SK-N-SH (cell line): ENCODE measurements at regions not wholly inside any gene's neighbourhood (a gene's known extent, or its start where the extent isn't known, plus 50 kb on each side); places are given as distances from the start of the nearest gene placed in this dataset.

Experiments used
- EZH2phosphoT487 ChIP-seq: fragments of 200-600 bp; sonication (generic); IDR thresholded peaks from 2 replicates; pipeline ENCODE4 v1.6.1; 2017; ENCODE audit warnings: low read depth, mixed run types, mild to moderate bottlenecking, antibody characterized with exemption, moderate library complexity, borderline replicate concordance
- FOXJ3 ChIP-seq: sonication (generic); formaldehyde crosslinking; IDR thresholded peaks from 2 replicates; pipeline ENCODE4 v1.5.1; 2020; ENCODE audit warnings: mild to moderate bottlenecking, missing genetic modification reagents
- GATA2 ChIP-seq: sonication (generic); formaldehyde crosslinking; IDR thresholded peaks from 2 replicates; pipeline ENCODE4 v1.5.0; 2020; ENCODE audit warnings: mild to moderate bottlenecking, missing genetic modification reagents
- JUND ChIP-seq: IDR thresholded peaks from 2 replicates; pipeline ENCODE4 v1.4.0; 2012
- MAX ChIP-seq: IDR thresholded peaks from 2 replicates; pipeline ENCODE4 v1.4.0; 2012; ENCODE audit warnings: low read depth
- POLR2AphosphoS5 ChIP-seq: IDR thresholded peaks from 2 replicates; pipeline ENCODE4 v1.6.1; 2012; ENCODE audit warnings: low read depth, low read length
- RAD21 ChIP-seq: IDR thresholded peaks from 2 replicates; pipeline ENCODE4 v1.6.1; 2012; ENCODE audit warnings: mild to moderate bottlenecking, low read length
- RFX5 ChIP-seq: IDR thresholded peaks from 2 replicates; pipeline ENCODE4 v1.6.1; 2012; ENCODE audit warnings: mild to moderate bottlenecking, improper control_type of control experiment, low read length
- SMC3 ChIP-seq: IDR thresholded peaks from 2 replicates; pipeline ENCODE4 v1.6.1; 2012; ENCODE audit warnings: low read depth, low read length, improper control_type of control experiment
- TEAD4 ChIP-seq: IDR thresholded peaks from 2 replicates; pipeline ENCODE4 v1.4.0; 2012; ENCODE audit warnings: mild to moderate bottlenecking, borderline replicate concordance; ENCODE audit not compliant: insufficient read depth
- TF ChIP-seq, protein P1 (sequence below): fragments of 200-600 bp; sonication (generic); IDR thresholded peaks from 2 replicates; pipeline ENCODE4 v1.6.1; 2017; ENCODE audit warnings: antibody characterized with exemption, mild to moderate bottlenecking, moderate library complexity
- TF ChIP-seq, protein P2 (sequence below): IDR thresholded peaks from 2 replicates; pipeline ENCODE4 v1.4.0; 2012; ENCODE audit warnings: low read depth, borderline replicate concordance

GRCh38 chr20:8960241-8960640, 108.6 kb upstream of the PLCB4 start:
- TF ChIP-seq, protein P1, sequence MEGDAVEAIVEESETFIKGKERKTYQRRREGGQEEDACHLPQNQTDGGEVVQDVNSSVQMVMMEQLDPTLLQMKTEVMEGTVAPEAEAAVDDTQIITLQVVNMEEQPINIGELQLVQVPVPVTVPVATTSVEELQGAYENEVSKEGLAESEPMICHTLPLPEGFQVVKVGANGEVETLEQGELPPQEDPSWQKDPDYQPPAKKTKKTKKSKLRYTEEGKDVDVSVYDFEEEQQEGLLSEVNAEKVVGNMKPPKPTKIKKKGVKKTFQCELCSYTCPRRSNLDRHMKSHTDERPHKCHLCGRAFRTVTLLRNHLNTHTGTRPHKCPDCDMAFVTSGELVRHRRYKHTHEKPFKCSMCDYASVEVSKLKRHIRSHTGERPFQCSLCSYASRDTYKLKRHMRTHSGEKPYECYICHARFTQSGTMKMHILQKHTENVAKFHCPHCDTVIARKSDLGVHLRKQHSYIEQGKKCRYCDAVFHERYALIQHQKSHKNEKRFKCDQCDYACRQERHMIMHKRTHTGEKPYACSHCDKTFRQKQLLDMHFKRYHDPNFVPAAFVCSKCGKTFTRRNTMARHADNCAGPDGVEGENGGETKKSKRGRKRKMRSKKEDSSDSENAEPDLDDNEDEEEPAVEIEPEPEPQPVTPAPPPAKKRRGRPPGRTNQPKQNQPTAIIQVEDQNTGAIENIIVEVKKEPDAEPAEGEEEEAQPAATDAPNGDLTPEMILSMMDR = no peak
- TF ChIP-seq SMC3 (no peak), TEAD4 (no peak), JUND (no peak), GATA2 (CRISPR knock-in tag) (no peak), POLR2AphosphoS5 (no peak), MAX (no peak), EZH2phosphoT487 (no peak), RAD21 (no peak), FOXJ3 (CRISPR knock-in tag) (no peak), RFX5 (no peak)
- TF ChIP-seq, protein P2, sequence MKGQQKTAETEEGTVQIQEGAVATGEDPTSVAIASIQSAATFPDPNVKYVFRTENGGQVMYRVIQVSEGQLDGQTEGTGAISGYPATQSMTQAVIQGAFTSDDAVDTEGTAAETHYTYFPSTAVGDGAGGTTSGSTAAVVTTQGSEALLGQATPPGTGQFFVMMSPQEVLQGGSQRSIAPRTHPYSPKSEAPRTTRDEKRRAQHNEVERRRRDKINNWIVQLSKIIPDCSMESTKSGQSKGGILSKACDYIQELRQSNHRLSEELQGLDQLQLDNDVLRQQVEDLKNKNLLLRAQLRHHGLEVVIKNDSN = no peak
